ENCODE measurements at regions not wholly inside any gene's neighbourhood (a gene's known extent, or its start where the extent isn't known, plus 50 kb on each side); places are given as distances from the start of the nearest gene placed in this dataset.

DNA sequence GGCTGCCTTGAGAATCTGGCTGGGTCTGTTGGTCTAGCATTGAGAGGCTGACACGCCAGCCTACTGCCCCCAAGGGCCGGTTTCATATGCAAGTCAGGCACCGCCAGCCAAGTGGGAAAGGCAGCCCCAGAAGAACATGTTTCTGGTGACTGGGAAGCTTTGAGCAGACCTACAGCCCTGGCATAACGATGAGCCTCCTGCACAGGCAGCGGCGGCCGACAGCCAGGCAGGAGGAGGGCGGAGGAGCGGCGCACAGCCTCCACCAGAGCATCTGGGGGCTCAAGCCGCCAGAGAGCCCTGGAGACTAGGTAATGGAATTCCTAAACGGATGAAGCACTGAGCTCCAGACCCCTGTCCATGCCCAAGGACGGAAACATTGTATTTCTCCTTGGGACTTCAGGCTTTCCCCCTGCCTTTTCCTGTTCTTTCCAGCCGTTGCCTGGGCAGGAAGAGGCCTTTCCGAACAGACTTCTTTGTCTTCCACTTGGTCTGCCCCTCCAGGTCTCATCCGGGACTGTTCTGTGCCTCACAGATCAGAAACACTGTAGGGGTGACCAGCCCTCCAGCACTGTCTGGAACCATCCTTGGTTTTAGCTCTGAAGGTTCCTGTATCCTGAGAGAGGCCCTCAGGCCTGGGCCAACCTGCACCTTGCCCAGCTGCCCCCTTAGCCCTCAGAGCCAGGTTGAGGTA lies 59.5 kb downstream of the IRF2BP2 start:
- Histone ChIP-seq H4K5ac (ENCODE audit: insufficient read length, low read depth, low read length) (no peak overlapping the region), H3K4me3 (ENCODE audit: extremely low read depth in 1 of 4, insufficient read depth in 2 of 4, low read depth in 3 of 4, low read length in 4 of 4) (no peak overlapping the region), H4K20me1 (replicated peaks in 1 of 2; ENCODE audit: control insufficient read depth in 1 of 2, insufficient read depth in 2 of 2, low read length in 2 of 2) (no peaks in the 10 kb centered on the region), H2AK5ac (ENCODE audit: low read depth, low read length) (no peak overlapping the region), H3K9ac (replicated peaks in 1 of 4; ENCODE audit: extremely low read depth in 1 of 4, low read depth in 3 of 4, low read length in 3 of 4) (no peak overlapping the region), H3K23me2 (ENCODE audit: low read depth, low read length) (no peaks in the 10 kb centered on the region), H3K79me2 (ENCODE audit: control insufficient read depth in 1 of 2, insufficient read depth in 2 of 2, low read length in 2 of 2) (no peaks in the 10 kb centered on the region), H3K9me3 (ENCODE audit: insufficient read depth in 2 of 2, low read depth in 1 of 2, low read length in 1 of 2) (no peaks in the 10 kb centered on the region), H3K4me2 (ENCODE audit: insufficient read depth in 1 of 2, low read depth in 2 of 2, low read length in 2 of 2) (no peak overlapping the region), H3K27ac (ENCODE audit: low read depth, low read length) (no peak overlapping the region), H3K79me1 (ENCODE audit: low read depth, low read length) (no peaks in the 10 kb centered on the region), H4K8ac (ENCODE audit: extremely low read depth, insufficient read depth, low read length) (no peak overlapping the region), H4K91ac (replicated peaks; ENCODE audit: insufficient read length, low read length) (no peak overlapping the region), H2BK120ac (replicated peaks; ENCODE audit: low read depth, low read length) (no peak overlapping the region), H3K36me3 (ENCODE audit: control insufficient read depth in 2 of 4, insufficient read depth in 4 of 4, low read length in 3 of 4) (no peaks in the 10 kb centered on the region), H2BK12ac (ENCODE audit: low read depth, low read length) (0 out of 2 replicates have a peak overlapping the region, but pooled peaks have one; percentile 4), H2BK15ac (ENCODE audit: low read length) (no peak overlapping the region), H3K18ac (ENCODE audit: extremely low read depth, low read length) (no peak overlapping the region), H3K23ac (ENCODE audit: insufficient read length) (no peak overlapping the region), H3K14ac (ENCODE audit: insufficient read length) (no peak overlapping the region), H2AFZ (ENCODE audit: low read length) (peak overlapping the region; percentile 28; the same call in 1 of the 2 replicates), H2BK5ac (ENCODE audit: low read depth, low read length) (no peak overlapping the region), H3K4ac (replicated peaks; ENCODE audit: insufficient read length, low read depth, low read length) (no peak overlapping the region), H2BK20ac (ENCODE audit: low read length) (no peak overlapping the region), H3K56ac (replicated peaks; ENCODE audit: insufficient read length, low read depth, low read length) (no peak overlapping the region), H3K27me3 (replicated peaks in 1 of 4; ENCODE audit: control insufficient read depth in 3 of 4, extremely low read depth in 1 of 4, insufficient read depth in 3 of 4, low read length in 3 of 4) (no peaks in the 10 kb centered on the region), H3K4me1 (replicated peaks in 1 of 4; ENCODE audit: control insufficient read depth in 3 of 4, insufficient read depth in 4 of 4, low read length in 3 of 4) (peaks cover 0 to 6% (median 0%) of the 10 kb centered on the region in 4 experiments; a peak in 2 of 7 replicates)
- TF ChIP-seq TEAD4 (IDR thresholded peaks at IDR 0.05; ENCODE audit: low read depth, low read length): no peak
- no peak for TF ChIP-seq EZH2 (IDR thresholded peaks at IDR 0.05; ENCODE audit: low read depth, low read length, severe bottlenecking)
- no peak for TF ChIP-seq POLR2A (IDR thresholded peaks at IDR 0.05; ENCODE audit: control extremely low read depth in 1 of 2, low read depth in 2 of 2, low read length in 2 of 2)
- TF ChIP-seq BRCA1 (IDR thresholded peaks at IDR 0.05; ENCODE audit: low read depth, low read length): no peak
- no peak for TF ChIP-seq SIRT6 (IDR thresholded peaks at IDR 0.05; ENCODE audit: low read length)
- TF ChIP-seq TCF12 (IDR thresholded peaks at IDR 0.05; ENCODE audit: low read depth, low read length): no peak
- TF ChIP-seq, protein P1, sequence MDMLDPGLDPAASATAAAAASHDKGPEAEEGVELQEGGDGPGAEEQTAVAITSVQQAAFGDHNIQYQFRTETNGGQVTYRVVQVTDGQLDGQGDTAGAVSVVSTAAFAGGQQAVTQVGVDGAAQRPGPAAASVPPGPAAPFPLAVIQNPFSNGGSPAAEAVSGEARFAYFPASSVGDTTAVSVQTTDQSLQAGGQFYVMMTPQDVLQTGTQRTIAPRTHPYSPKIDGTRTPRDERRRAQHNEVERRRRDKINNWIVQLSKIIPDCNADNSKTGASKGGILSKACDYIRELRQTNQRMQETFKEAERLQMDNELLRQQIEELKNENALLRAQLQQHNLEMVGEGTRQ (IDR thresholded peaks at IDR 0.05; ENCODE audit: low read length): no peak
- TF ChIP-seq SAP30 (IDR thresholded peaks at IDR 0.05; ENCODE audit: insufficient read depth, insufficient replicate concordance, low read length): no peak
- TF ChIP-seq JUN (IDR thresholded peaks at IDR 0.05; ENCODE audit: low read depth, low read length): no peak
- TF ChIP-seq CREB1 (IDR thresholded peaks at IDR 0.05): no peak
- TF ChIP-seq CHD1 (IDR thresholded peaks at IDR 0.05; ENCODE audit: low read depth, low read length): no peak
- TF ChIP-seq ZNF274 (IDR thresholded peaks at IDR 0.05; ENCODE audit: borderline replicate concordance, extremely low read depth, low read length): no peak
- no peak for TF ChIP-seq EGR1 (IDR thresholded peaks at IDR 0.05; ENCODE audit: borderline replicate concordance, low read depth, low read length)
- ChIA-PET POLR2A (ENCODE audit: partially characterized antibody) (interaction anchor here (0.6 kb wide), 1 partner anchor 189 kb away, joined by 3 read pairs; no protein-coding TSS in a partner anchor), CTCF (ENCODE audit: partially characterized antibody) (interaction anchor here (0.9 to 1.3 kb wide), 3 partner anchors 11 to 51 kb away, joined by 3 to 8 read pairs (median 5); no protein-coding TSS in a partner anchor)
- DNase-seq (ENCODE audit: low read depth in 1 of 2, low spot score in 2 of 2) (no peak), FAIRE-seq (no peak)
- WGBS, 2 experiments (ENCODE audit: extremely low coverage in 1 of 2, insufficient coverage in 1 of 2, insufficient read length in 1 of 2, insufficient replicate concordance in 2 of 2, low coverage in 1 of 2, low lambda C conversion rate in 2 of 2, missing lambda C conversion rate in 1 of 2): 84% methylated on average over 16 of the region's 16 CpGs; no CpG with 5 or more reads in 1 of the 2 experiments

Measured in H1 (cell line).